DOHH2 (cell line): ENCODE measurements at regions not wholly inside any gene's neighbourhood (a gene's known extent, or its start where the extent isn't known, plus 50 kb on each side); places are given as distances from the start of the nearest gene placed in this dataset.

ENCODE experiments used
- EZH2phosphoT487 ChIP-seq: fragments of 200-600 bp; sonication (generic); IDR thresholded peaks from 2 replicates; pipeline ENCODE4 v1.6.1; 2017; ENCODE audit warnings: borderline replicate concordance, mild to moderate bottlenecking, antibody characterized with exemption, low read length, moderate library complexity, mixed read lengths
- TF ChIP-seq, protein P1 (sequence below): fragments of 200-600 bp; sonication (generic); IDR thresholded peaks from one replicate; pipeline ENCODE4 v1.5.1; 2014; ENCODE audit warnings: antibody characterized with exemption, mild to moderate bottlenecking, low read depth, low read length; ENCODE audit not compliant: poor library complexity, severe bottlenecking

DNA sequence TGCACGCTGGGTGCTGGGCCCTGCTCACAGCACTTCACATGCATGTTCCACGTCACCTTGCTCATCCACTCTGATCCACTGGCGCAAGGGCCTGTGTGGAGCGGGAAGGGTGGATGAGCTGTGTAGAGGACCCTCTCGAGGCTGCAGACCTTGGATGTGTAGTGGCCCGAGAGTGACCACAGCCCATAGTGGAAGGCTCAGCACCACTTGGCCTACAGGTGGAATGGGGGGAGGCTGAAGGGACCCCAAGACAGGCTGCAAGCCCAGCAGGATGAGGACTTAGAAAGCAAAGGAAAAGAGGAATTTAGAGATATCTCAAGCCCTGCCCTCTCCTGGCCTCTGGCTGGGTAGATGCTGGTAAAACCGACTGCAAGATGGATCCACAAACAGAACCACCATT is 175.9 kb upstream of the COPS8 start:
- TF ChIP-seq, protein P1, sequence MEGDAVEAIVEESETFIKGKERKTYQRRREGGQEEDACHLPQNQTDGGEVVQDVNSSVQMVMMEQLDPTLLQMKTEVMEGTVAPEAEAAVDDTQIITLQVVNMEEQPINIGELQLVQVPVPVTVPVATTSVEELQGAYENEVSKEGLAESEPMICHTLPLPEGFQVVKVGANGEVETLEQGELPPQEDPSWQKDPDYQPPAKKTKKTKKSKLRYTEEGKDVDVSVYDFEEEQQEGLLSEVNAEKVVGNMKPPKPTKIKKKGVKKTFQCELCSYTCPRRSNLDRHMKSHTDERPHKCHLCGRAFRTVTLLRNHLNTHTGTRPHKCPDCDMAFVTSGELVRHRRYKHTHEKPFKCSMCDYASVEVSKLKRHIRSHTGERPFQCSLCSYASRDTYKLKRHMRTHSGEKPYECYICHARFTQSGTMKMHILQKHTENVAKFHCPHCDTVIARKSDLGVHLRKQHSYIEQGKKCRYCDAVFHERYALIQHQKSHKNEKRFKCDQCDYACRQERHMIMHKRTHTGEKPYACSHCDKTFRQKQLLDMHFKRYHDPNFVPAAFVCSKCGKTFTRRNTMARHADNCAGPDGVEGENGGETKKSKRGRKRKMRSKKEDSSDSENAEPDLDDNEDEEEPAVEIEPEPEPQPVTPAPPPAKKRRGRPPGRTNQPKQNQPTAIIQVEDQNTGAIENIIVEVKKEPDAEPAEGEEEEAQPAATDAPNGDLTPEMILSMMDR = no peak
- TF ChIP-seq EZH2phosphoT487 = no peak
